Coronary artery (tissue), 2 donors: ENCODE measurements at regions not wholly inside any gene's neighbourhood (a gene's known extent, or its start where the extent isn't known, plus 50 kb on each side); places are given as distances from the start of the nearest gene placed in this dataset.

Experiments used
- DNase-seq: peaks from one replicate; pipeline ENCODE4 v3.0.0-alpha.2; 2017; ENCODE audit warnings: low spot score
- H3K27ac ChIP-seq, 2 donors: fragments of 200-600 bp; sonication (generic); one replicate each; pipeline ENCODE4 v1.5.1; 2016 to 2019
- H3K4me3 ChIP-seq: fragments of 200-600 bp; sonication (generic); 2 replicates; pipeline ENCODE4 v1.5.1; 2016; ENCODE audit warnings: mild to moderate bottlenecking, moderate library complexity
- TF ChIP-seq, protein P1 (sequence below): fragments of 200-600 bp; sonication (generic); IDR thresholded peaks from one replicate; pipeline ENCODE4 v1.5.1; 2019; ENCODE audit warnings: antibody characterized with exemption

- TF ChIP-seq, protein P1, sequence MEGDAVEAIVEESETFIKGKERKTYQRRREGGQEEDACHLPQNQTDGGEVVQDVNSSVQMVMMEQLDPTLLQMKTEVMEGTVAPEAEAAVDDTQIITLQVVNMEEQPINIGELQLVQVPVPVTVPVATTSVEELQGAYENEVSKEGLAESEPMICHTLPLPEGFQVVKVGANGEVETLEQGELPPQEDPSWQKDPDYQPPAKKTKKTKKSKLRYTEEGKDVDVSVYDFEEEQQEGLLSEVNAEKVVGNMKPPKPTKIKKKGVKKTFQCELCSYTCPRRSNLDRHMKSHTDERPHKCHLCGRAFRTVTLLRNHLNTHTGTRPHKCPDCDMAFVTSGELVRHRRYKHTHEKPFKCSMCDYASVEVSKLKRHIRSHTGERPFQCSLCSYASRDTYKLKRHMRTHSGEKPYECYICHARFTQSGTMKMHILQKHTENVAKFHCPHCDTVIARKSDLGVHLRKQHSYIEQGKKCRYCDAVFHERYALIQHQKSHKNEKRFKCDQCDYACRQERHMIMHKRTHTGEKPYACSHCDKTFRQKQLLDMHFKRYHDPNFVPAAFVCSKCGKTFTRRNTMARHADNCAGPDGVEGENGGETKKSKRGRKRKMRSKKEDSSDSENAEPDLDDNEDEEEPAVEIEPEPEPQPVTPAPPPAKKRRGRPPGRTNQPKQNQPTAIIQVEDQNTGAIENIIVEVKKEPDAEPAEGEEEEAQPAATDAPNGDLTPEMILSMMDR, result no peak
- no peak for DNase-seq
- H3K27ac ChIP-seq, result no peak overlapping the region
- no peak overlapping the region for H3K4me3 ChIP-seq
These were observed 393.9 kb upstream of the C9orf72 start for GRCh38 chr9:27967210-27967609.

DNA sequence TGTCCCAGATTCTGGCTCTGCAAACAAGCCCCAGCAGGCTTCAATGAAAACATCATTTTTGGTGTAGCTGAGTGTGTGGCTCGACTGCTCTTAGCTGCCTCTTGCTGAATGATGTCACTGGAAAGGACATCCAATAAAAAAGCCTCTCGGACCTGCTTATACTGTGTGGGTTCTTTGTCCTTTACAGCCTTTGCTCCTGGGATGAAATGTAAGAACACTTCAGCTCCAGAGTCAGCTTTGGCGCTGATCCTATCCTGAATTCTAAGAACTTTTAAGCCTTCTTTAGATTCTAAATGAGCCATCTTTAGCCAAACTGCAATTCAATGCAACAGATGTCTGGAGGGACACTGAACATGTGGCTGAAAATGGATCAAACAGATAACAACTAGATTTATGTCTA, 404.6 kb upstream of the C9orf72 start:
- H3K27ac ChIP-seq, result no peak overlapping the region
- no peak for DNase-seq
- no peak overlapping the region for H3K4me3 ChIP-seq
- TF ChIP-seq, protein P1, result no peak

- no peak overlapping the region for H3K4me3 ChIP-seq
- no peak for DNase-seq
- H3K27ac ChIP-seq, result no peak overlapping the region
- TF ChIP-seq, protein P1, result no peak
These were observed 412.4 kb upstream of the C9orf72 start for GRCh38 chr9:27985714-27986113.

- no peak overlapping the region for H3K4me3 ChIP-seq
- H3K27ac ChIP-seq, result no peak overlapping the region
- TF ChIP-seq, protein P1, result no peak
- no peak for DNase-seq
These were observed 417.2 kb upstream of the C9orf72 start for GRCh38 chr9:27990524-27990923.

- DNase-seq, result no peak
- no peak overlapping the region for H3K4me3 ChIP-seq
- H3K27ac ChIP-seq, result no peak overlapping the region
- TF ChIP-seq, protein P1, result no peak
These were observed 417.9 kb upstream of the C9orf72 start for GRCh38 chr9:27991221-27991620.

- no peak overlapping the region for H3K4me3 ChIP-seq
- TF ChIP-seq, protein P1, result no peak
- no peak overlapping the region for H3K27ac ChIP-seq
- DNase-seq, result no peak
These were observed 427.8 kb upstream of the C9orf72 start for GRCh38 chr9:28001096-28001495.

- Histone ChIP-seq H3K4me3 (no peak overlapping the region), H3K27ac (no peak overlapping the region)
- no peak for DNase-seq
- TF ChIP-seq, protein P1, result no peak
These were observed 431.6 kb upstream of the C9orf72 start for GRCh38 chr9:28004900-28005299.
